ENCODE measurements at regions not wholly inside any gene's neighbourhood (a gene's known extent, or its start where the extent isn't known, plus 50 kb on each side); places are given as distances from the start of the nearest gene placed in this dataset.

GRCh38 chr1:106319612-106320011, 736.9 kb upstream of the PRMT6 start:
- Histone ChIP-seq H3K4ac (ENCODE audit: low read depth, low read length) (no peak overlapping the region), H3K14ac (ENCODE audit: low read length) (no peak overlapping the region), H2BK5ac (ENCODE audit: low read depth, low read length, poor library complexity) (no peak overlapping the region), H2BK120ac (ENCODE audit: insufficient read depth, low read length, poor library complexity) (no peak overlapping the region), H3K4me2 (ENCODE audit: low read length) (no peak overlapping the region), H3K23ac (ENCODE audit: low read length) (no peak overlapping the region), H3K4me1 (ENCODE audit: control insufficient read depth in 1 of 2, insufficient read depth in 2 of 2, low read length in 2 of 2) (no peaks in the 10 kb centered on the region), H3K18ac (ENCODE audit: low read length) (no peak overlapping the region), H2AFZ (ENCODE audit: insufficient read depth, low read length, poor library complexity) (no peak overlapping the region), H3K36me3 (ENCODE audit: control insufficient read depth in 1 of 2, insufficient read depth in 2 of 2, low read length in 2 of 2) (no peaks in the 10 kb centered on the region), H3K79me2 (ENCODE audit: control insufficient read depth, insufficient read depth, low read length, poor library complexity) (no peaks in the 10 kb centered on the region), H4K12ac (ENCODE audit: low read depth, low read length) (no peak overlapping the region), H2AK5ac (ENCODE audit: low read length) (no peak overlapping the region), H3K9me3 (ENCODE audit: insufficient read depth, low read depth, low read length) (no peaks in the 10 kb centered on the region), H4K8ac (ENCODE audit: low read depth, low read length) (no peak overlapping the region), H3K9ac (ENCODE audit: low read length) (no peak overlapping the region), H2BK12ac (ENCODE audit: low read length) (no peak overlapping the region), H3K27ac (ENCODE audit: low read depth, low read length) (no peak overlapping the region), H4K91ac (ENCODE audit: low read depth, low read length) (no peak overlapping the region), H3K4me3 (ENCODE audit: low read depth, low read length) (no peak overlapping the region), H3K27me3 (ENCODE audit: insufficient read depth, low read length) (no peaks in the 10 kb centered on the region), H3K79me1 (ENCODE audit: low read length) (no peaks in the 10 kb centered on the region)
- no peak for DNase-seq
- no CpG with 5 or more reads among the region's 3 CpGs for whole genome bisulfite sequencing (ENCODE audit: extremely low coverage, insufficient coverage, insufficient read length)

DNA sequence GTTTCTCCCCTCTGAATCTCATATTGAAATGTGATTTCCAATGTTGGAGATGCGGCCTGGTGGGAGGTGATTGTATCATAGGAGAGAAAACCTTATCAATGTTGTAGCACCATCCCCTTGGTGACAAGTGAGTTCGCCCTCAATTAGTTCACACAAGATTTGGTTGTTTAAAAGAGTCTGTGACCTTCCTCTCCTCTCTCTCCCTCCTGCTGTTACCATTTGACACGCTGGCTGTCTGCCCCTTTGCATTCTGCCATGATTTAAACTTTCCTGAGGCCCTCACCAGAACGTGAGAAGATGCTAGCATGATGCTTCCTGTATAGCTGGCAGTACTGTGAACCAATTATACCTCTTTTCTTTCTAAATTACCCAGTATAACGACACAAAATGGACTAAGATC, 730.9 kb upstream of the PRMT6 start:
- H3K9me3 ChIP-seq (ENCODE audit: insufficient read depth, low read depth, low read length): no peaks in the 10 kb centered on the region
- H3K18ac ChIP-seq (ENCODE audit: low read length): no peak overlapping the region
- no peaks in the 10 kb centered on the region for H3K79me2 ChIP-seq (ENCODE audit: control insufficient read depth, insufficient read depth, low read length, poor library complexity)
- no peak overlapping the region for H2AK5ac ChIP-seq (ENCODE audit: low read length)
- WGBS (ENCODE audit: extremely low coverage, insufficient coverage, insufficient read length): no CpG with 5 or more reads among the region's 5 CpGs
- no peak overlapping the region for H3K4me2 ChIP-seq (ENCODE audit: low read length)
- no peak overlapping the region for H4K12ac ChIP-seq (ENCODE audit: low read depth, low read length)
- no peak overlapping the region for H2BK5ac ChIP-seq (ENCODE audit: low read depth, low read length, poor library complexity)
- no peaks in the 10 kb centered on the region for H3K27me3 ChIP-seq (ENCODE audit: insufficient read depth, low read length)
- no peak overlapping the region for H3K23ac ChIP-seq (ENCODE audit: low read length)
- no peak overlapping the region for H3K4me3 ChIP-seq (ENCODE audit: low read depth, low read length)
- no peak overlapping the region for H2BK12ac ChIP-seq (ENCODE audit: low read length)
- no peak for DNase-seq
- H2BK120ac ChIP-seq (ENCODE audit: insufficient read depth, low read length, poor library complexity): no peak overlapping the region
- no peak overlapping the region for H3K9ac ChIP-seq (ENCODE audit: low read length)
- no peak overlapping the region for H3K4ac ChIP-seq (ENCODE audit: low read depth, low read length)
- no peaks in the 10 kb centered on the region for H3K4me1 ChIP-seq (ENCODE audit: control insufficient read depth in 1 of 2, insufficient read depth in 2 of 2, low read length in 2 of 2)
- H4K91ac ChIP-seq (ENCODE audit: low read depth, low read length): no peak overlapping the region
- H3K36me3 ChIP-seq (ENCODE audit: control insufficient read depth in 1 of 2, insufficient read depth in 2 of 2, low read length in 2 of 2): no peaks in the 10 kb centered on the region
- no peak overlapping the region for H4K8ac ChIP-seq (ENCODE audit: low read depth, low read length)
- no peak overlapping the region for H3K14ac ChIP-seq (ENCODE audit: low read length)
- no peak overlapping the region for H2AFZ ChIP-seq (ENCODE audit: insufficient read depth, low read length, poor library complexity)
- H3K79me1 ChIP-seq (ENCODE audit: low read length): no peaks in the 10 kb centered on the region
- no peak overlapping the region for H3K27ac ChIP-seq (ENCODE audit: low read depth, low read length)

GRCh38 chr1:106344494-106344893, 712.0 kb upstream of the PRMT6 start:
- Histone ChIP-seq H3K4me1 (ENCODE audit: control insufficient read depth in 1 of 2, insufficient read depth in 2 of 2, low read length in 2 of 2) (no peaks in the 10 kb centered on the region), H2BK5ac (ENCODE audit: low read depth, low read length, poor library complexity) (no peak overlapping the region), H3K9ac (ENCODE audit: low read length) (no peak overlapping the region), H4K91ac (ENCODE audit: low read depth, low read length) (no peak overlapping the region), H3K4ac (ENCODE audit: low read depth, low read length) (no peak overlapping the region), H3K36me3 (ENCODE audit: control insufficient read depth in 1 of 2, insufficient read depth in 2 of 2, low read length in 2 of 2) (no peaks in the 10 kb centered on the region), H3K18ac (ENCODE audit: low read length) (no peak overlapping the region), H2BK12ac (ENCODE audit: low read length) (no peak overlapping the region), H2AFZ (ENCODE audit: insufficient read depth, low read length, poor library complexity) (no peak overlapping the region), H3K27me3 (ENCODE audit: insufficient read depth, low read length) (no peaks in the 10 kb centered on the region), H3K4me3 (ENCODE audit: low read depth, low read length) (no peak overlapping the region), H3K9me3 (ENCODE audit: insufficient read depth, low read depth, low read length) (peaks cover 2% of the 10 kb centered on the region), H2BK120ac (ENCODE audit: insufficient read depth, low read length, poor library complexity) (no peak overlapping the region), H3K14ac (ENCODE audit: low read length) (no peak overlapping the region), H3K4me2 (ENCODE audit: low read length) (no peak overlapping the region), H3K23ac (ENCODE audit: low read length) (no peak overlapping the region), H3K79me1 (ENCODE audit: low read length) (no peaks in the 10 kb centered on the region), H3K27ac (ENCODE audit: low read depth, low read length) (no peak overlapping the region), H3K79me2 (ENCODE audit: control insufficient read depth, insufficient read depth, low read length, poor library complexity) (no peaks in the 10 kb centered on the region), H2AK5ac (ENCODE audit: low read length) (no peak overlapping the region), H4K8ac (ENCODE audit: low read depth, low read length) (no peak overlapping the region), H4K12ac (ENCODE audit: low read depth, low read length) (no peak overlapping the region)
- no peak for DNase-seq
- no CpG with 5 or more reads among the region's 4 CpGs for WGBS (ENCODE audit: extremely low coverage, insufficient coverage, insufficient read length)

DNA sequence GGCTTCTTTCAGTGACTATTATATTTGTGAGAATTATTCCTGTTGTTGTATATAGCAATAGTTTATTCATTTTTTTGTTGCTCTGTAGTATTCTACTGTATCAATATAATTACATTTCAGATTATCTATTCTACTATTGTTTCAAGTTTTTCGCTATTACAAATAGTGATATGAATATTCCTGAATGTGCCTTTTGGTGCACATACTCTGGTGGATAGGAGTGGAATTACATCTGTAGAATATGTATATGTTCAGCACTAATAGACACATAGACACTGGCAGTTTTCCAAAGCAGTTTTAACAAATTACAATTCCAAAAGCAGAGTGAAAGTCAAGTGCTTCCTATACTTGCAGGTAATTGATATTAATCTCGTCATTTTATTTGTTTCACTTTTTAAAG, 696.2 kb upstream of the PRMT6 start:
- Histone ChIP-seq H2BK5ac (ENCODE audit: low read depth, low read length, poor library complexity) (no peak overlapping the region), H2AK5ac (ENCODE audit: low read length) (no peak overlapping the region), H4K91ac (ENCODE audit: low read depth, low read length) (no peak overlapping the region), H3K79me1 (ENCODE audit: low read length) (no peaks in the 10 kb centered on the region), H4K12ac (ENCODE audit: low read depth, low read length) (no peak overlapping the region), H3K4me3 (ENCODE audit: low read depth, low read length) (no peak overlapping the region), H3K4me1 (ENCODE audit: control insufficient read depth in 1 of 2, insufficient read depth in 2 of 2, low read length in 2 of 2) (no peaks in the 10 kb centered on the region), H3K23ac (ENCODE audit: low read length) (no peak overlapping the region), H3K18ac (ENCODE audit: low read length) (no peak overlapping the region), H2BK12ac (ENCODE audit: low read length) (no peak overlapping the region), H3K36me3 (ENCODE audit: control insufficient read depth in 1 of 2, insufficient read depth in 2 of 2, low read length in 2 of 2) (no peaks in the 10 kb centered on the region), H2AFZ (ENCODE audit: insufficient read depth, low read length, poor library complexity) (no peak overlapping the region), H3K4ac (ENCODE audit: low read depth, low read length) (no peak overlapping the region), H3K27me3 (ENCODE audit: insufficient read depth, low read length) (no peaks in the 10 kb centered on the region), H4K8ac (ENCODE audit: low read depth, low read length) (no peak overlapping the region), H3K79me2 (ENCODE audit: control insufficient read depth, insufficient read depth, low read length, poor library complexity) (no peaks in the 10 kb centered on the region), H3K14ac (ENCODE audit: low read length) (no peak overlapping the region), H3K4me2 (ENCODE audit: low read length) (no peak overlapping the region), H3K9ac (ENCODE audit: low read length) (no peak overlapping the region), H3K27ac (ENCODE audit: low read depth, low read length) (no peak overlapping the region), H3K9me3 (ENCODE audit: insufficient read depth, low read depth, low read length) (no peaks in the 10 kb centered on the region), H2BK120ac (ENCODE audit: insufficient read depth, low read length, poor library complexity) (no peak overlapping the region)
- DNase-seq: no peak
- no CpG with 5 or more reads among the region's 2 CpGs for WGBS (ENCODE audit: extremely low coverage, insufficient coverage, insufficient read length)

Measured in trophoblast cell (in vitro differentiated cells and primary cell).